GM10248 (cell line): ENCODE measurements at regions not wholly inside any gene's neighbourhood (a gene's known extent, or its start where the extent isn't known, plus 50 kb on each side); places are given as distances from the start of the nearest gene placed in this dataset.

Experiments
- CTCF ChIA-PET: fragments of 300-600 bp; sonication (Branson Sonifier 250); formaldehyde crosslinking; extraction: SDS; loops from one replicate; lab custom pipeline; 2021; ENCODE audit warnings: antibody characterized with exemption; lab: Yijun Ruan, JAX
- POLR2A ChIA-PET: fragments of 350-650 bp; sonication (Branson Sonifier 250); formaldehyde crosslinking; extraction: SDS; loops from one replicate; lab custom pipeline; 2020; ENCODE audit warnings: antibody characterized with exemption; lab: Yijun Ruan, JAX
- DNase-seq: peaks from one replicate; pipeline ENCODE4 v3.0.0; 2012; ENCODE audit errors: extremely low spot score
- TF ChIP-seq, protein P1 (sequence below): IDR thresholded peaks from 2 replicates; pipeline ENCODE4 v1.5.1; 2012; ENCODE audit warnings: mild to moderate bottlenecking, low read depth; ENCODE audit errors: extremely low read depth, missing control alignments, control extremely low read depth

DNA sequence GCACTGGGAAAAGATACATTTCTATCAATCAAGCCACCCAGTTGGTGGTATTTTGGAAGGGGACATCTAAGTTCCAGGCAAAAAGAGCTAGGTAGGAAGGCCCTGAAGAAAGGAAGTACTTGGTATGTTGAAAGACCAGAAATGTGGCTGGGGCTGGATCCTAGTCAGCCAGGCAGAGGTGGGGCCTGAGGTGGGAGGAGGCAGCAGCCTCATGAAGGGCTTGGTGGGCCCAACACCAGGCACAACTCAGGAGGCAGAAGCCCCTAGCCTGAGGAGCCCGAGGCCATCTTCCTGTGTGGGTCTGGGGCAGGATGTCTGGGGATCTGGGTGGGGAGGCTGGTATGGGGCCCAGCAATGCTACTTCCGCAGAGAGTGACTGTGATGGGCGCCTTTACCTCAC is 105.9 kb downstream of the SALL1 start:
- DNase-seq = no peak
- TF ChIP-seq, protein P1, sequence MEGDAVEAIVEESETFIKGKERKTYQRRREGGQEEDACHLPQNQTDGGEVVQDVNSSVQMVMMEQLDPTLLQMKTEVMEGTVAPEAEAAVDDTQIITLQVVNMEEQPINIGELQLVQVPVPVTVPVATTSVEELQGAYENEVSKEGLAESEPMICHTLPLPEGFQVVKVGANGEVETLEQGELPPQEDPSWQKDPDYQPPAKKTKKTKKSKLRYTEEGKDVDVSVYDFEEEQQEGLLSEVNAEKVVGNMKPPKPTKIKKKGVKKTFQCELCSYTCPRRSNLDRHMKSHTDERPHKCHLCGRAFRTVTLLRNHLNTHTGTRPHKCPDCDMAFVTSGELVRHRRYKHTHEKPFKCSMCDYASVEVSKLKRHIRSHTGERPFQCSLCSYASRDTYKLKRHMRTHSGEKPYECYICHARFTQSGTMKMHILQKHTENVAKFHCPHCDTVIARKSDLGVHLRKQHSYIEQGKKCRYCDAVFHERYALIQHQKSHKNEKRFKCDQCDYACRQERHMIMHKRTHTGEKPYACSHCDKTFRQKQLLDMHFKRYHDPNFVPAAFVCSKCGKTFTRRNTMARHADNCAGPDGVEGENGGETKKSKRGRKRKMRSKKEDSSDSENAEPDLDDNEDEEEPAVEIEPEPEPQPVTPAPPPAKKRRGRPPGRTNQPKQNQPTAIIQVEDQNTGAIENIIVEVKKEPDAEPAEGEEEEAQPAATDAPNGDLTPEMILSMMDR = no peak
- ChIA-PET POLR2A (no interaction called here), CTCF (no interaction called here)

DNA sequence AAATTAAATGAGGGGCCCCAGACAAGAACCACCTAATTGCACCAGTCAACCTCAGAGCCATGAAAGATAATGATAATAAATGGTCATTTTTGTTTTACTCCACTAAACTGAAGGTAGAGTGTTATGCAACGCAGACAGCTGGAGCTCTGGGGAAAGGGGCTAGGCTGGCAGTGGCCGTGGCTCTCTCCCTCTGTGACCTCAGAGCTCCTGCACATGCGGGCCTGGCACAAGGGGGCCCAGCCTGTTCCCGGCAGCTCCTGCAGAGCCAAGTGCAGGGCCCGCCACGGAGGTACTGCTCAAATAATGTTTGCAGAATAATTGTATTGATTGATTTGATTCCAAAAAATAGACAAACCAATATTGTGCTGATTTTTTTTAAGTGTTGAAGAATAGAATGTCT is 109.5 kb downstream of the SALL1 start:
- TF ChIP-seq, protein P1 = no peak
- no peak for DNase-seq
- CTCF ChIA-PET = no interaction called here
- POLR2A ChIA-PET = no interaction called here

DNA sequence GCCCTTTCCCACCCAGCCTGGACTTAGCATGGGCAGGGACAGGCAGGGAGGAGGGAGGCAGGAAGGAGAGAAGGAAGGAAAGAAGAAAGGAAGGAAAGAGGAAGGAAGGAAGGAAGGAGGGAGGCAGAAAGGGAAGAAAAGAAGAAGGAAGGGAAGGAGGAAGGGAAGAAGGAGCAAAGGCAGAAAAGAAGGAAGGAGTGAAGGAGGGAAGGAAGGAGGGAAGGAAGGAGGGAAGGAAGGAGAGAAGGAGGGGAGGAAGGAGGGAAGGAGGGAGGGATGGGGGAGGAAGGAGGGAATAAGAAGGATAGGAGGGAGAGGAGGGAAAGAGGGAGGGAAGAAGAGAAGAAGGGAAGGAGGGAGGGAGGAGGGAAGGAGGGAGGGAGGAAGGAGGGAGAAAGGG is 110.4 kb downstream of the SALL1 start:
- DNase-seq = no peak
- CTCF ChIA-PET = no interaction called here
- TF ChIP-seq, protein P1 = no peak
- POLR2A ChIA-PET = no interaction called here

DNA sequence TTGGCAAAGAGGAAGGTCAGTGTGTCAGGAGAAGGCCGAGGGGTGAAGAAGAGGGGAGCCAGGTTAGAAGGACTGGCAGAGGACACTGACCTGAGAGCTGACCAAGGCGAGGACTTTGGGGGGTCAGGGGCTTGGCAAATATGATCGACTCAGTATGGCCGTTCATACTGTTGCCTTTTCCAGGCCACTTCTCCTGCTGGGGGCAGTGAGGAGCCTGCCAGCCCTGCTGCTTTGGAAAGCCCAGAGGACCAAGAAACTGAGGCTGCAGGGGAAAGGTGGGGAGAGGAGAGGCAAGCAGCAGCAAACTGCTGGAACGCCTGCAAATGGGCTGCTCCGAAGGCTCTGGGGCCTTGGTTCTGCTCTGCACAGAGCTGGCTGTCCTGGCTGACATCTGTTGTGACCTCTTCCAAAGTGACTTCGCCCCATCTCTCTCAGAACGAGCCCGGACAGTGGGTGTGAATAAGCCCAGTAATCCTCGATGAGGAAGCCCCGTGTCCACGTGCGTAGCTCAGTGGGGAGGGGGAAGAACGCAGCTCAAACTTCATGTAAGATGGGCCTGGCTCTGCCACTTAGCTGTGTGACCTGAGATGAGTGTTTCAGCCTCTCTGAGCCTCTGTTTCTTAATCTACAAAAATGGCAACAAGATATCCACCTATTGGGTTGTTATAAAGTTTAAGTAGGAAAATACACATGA is 111.3 kb downstream of the SALL1 start:
- ChIA-PET POLR2A (no interaction called here), CTCF (no interaction called here)
- DNase-seq = no peak
- TF ChIP-seq, protein P1 = no peak

DNA sequence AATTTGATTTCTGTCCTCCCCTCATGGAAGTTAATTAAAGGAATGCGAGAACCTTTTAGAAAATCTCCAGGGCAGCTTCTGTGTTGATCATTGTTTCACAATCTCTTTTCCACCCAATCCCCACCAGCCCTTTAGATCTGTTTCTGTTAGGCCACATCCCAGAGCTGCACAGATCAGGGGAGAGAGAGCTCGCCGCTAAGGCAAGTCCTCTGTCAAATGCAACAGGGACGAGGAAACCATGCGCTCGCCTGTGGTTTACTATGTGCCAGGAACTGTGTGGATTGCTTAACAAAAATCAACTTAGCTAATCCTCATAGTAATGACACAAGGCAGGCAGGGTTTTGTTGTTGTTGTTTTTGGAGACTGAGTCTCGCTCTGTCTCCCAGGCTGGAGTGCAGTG is 115.4 kb downstream of the SALL1 start:
- TF ChIP-seq, protein P1 = no peak
- DNase-seq = no peak
- ChIA-PET POLR2A (no interaction called here), CTCF (interaction anchor here (1.2 kb wide), 1 partner anchor 152 kb away, joined by 3 read pairs; no protein-coding TSS in a partner anchor)

DNA sequence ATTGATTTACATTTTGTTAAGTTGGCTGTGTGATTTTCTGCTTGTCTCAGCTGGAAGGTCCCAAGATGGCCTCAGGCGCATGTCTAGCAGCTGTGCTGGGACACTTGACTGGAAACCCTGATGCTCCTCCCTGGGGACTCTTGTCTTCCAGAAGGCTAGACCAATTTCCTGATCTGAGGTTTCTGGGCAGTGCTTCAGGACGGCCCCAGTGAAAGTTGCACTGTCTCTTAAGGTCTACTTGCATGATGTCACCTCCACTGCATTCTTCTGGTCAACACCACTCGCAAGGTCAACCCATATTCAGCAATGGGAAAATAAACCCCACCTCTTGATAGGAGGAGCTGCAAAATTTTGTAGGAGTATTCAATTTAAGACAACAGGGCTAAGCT is 116.0 kb downstream of the SALL1 start:
- POLR2A ChIA-PET = no interaction called here
- no peak for DNase-seq
- TF ChIP-seq, protein P1 = no peak
- CTCF ChIA-PET = interaction anchor here (1.2 kb wide), 1 partner anchor 152 kb away, joined by 3 read pairs; no protein-coding TSS in a partner anchor
